ENCODE measurements at regions not wholly inside any gene's neighbourhood (a gene's known extent, or its start where the extent isn't known, plus 50 kb on each side); places are given as distances from the start of the nearest gene placed in this dataset.

DNA sequence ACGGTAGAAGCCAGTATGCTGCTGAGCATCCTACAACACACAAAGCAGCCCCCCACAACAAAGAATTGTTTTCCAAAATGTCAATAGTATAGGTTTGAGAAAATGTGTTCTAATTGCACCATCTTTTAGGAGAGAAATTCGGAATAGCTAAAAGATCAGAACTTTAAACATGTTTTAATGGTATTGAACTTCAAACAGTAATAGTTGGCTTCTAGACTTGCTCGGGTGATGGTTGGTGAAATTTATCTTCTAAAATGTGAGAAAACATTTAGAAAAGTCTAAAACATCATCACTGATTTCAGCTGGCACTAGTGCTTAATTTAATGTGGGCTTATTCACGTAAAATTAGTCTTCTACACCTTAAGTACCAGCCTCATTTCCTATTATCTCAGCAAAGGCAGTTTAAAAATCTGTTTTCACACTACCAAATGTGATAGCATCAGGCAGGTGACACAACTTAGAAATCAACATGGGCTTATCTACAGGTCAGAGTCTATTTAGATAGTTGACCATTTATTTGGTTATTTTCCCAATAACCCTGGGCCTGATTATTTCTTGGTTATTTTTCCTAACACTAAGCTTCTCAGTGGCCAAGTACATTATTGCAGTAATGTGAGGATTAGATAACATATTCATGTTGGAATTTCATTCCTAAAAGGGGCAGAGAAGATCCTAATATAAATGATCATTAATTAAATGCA, 399.3 kb upstream of the PKN2 start:
- no peak for TF ChIP-seq SPI1 (IDR thresholded peaks at IDR 0.05; ENCODE audit: low read depth, low read length)
- no peak for TF ChIP-seq PAX5 (IDR thresholded peaks at IDR 0.05; ENCODE audit: insufficient read depth, low read length, severe bottlenecking)
- TF ChIP-seq POLR2AphosphoS5 (IDR thresholded peaks at IDR 0.05; ENCODE audit: low read depth, low read length), result no peak
- no peak for TF ChIP-seq TAF1 (IDR thresholded peaks at IDR 0.05; ENCODE audit: low read depth, low read length)
- no peak for TF ChIP-seq POU2F2 (IDR thresholded peaks at IDR 0.05; ENCODE audit: low read depth, low read length)
- no peak for TF ChIP-seq POLR2A (IDR thresholded peaks at IDR 0.05; ENCODE audit: low read depth, low read length)
- FAIRE-seq (no peak), DNase-seq (ENCODE audit: insufficient read length, low spot score) (no peak)

DNA sequence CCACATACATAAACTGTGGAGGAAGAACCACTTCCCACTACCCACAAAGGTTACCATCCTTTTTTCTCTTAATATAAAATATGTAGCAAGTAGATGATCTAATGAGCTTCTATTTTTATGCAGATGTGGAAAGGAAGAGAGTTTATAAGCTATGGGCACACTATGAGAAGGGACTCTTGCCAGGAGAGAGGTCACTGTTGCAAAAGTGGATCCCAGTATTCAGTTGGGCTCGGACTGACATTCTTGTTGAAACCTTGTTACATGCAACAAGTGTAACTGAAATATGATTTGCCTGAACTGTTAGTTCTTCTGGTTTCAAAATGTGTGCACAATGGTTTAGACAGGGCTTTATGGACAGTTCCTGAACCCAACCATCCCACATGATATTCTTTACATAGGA, 397.4 kb upstream of the PKN2 start:
- TF ChIP-seq POLR2AphosphoS5 (IDR thresholded peaks at IDR 0.05; ENCODE audit: low read depth, low read length) (no peak), SPI1 (IDR thresholded peaks at IDR 0.05; ENCODE audit: low read depth, low read length) (no peak), PAX5 (IDR thresholded peaks at IDR 0.05; ENCODE audit: insufficient read depth, low read length, severe bottlenecking) (no peak), TAF1 (IDR thresholded peaks at IDR 0.05; ENCODE audit: low read depth, low read length) (no peak), POU2F2 (IDR thresholded peaks at IDR 0.05; ENCODE audit: low read depth, low read length) (no peak), POLR2A (IDR thresholded peaks at IDR 0.05; ENCODE audit: low read depth, low read length) (no peak)
- DNase-seq (ENCODE audit: insufficient read length, low spot score), result no peak
- FAIRE-seq, result no peak

DNA sequence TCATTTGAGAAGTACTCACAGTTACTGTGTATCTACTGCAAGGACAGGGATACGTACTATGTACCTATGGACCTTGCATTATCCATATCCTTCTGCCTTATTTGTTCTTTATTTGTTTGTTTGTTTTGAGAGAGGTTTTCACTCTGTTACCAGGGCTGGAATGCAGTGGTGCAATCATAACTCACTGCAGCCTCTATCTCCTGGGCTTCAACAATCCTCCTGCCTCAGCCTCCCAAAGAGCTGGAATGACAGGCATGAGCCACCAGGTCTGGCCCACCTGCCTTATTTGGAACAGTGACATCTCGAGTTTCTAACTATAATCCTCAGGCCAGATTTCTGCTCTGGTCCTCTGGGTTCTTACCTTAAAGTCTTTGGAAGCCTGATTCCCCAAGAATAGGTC, 395.5 kb upstream of the PKN2 start:
- no peak for FAIRE-seq
- no peak for DNase-seq (ENCODE audit: insufficient read length, low spot score)
- TF ChIP-seq TAF1 (IDR thresholded peaks at IDR 0.05; ENCODE audit: low read depth, low read length), result no peak
- TF ChIP-seq POLR2AphosphoS5 (IDR thresholded peaks at IDR 0.05; ENCODE audit: low read depth, low read length), result no peak
- TF ChIP-seq POU2F2 (IDR thresholded peaks at IDR 0.05; ENCODE audit: low read depth, low read length), result no peak
- no peak for TF ChIP-seq POLR2A (IDR thresholded peaks at IDR 0.05; ENCODE audit: low read depth, low read length)
- no peak for TF ChIP-seq PAX5 (IDR thresholded peaks at IDR 0.05; ENCODE audit: insufficient read depth, low read length, severe bottlenecking)
- no peak for TF ChIP-seq SPI1 (IDR thresholded peaks at IDR 0.05; ENCODE audit: low read depth, low read length)

DNA sequence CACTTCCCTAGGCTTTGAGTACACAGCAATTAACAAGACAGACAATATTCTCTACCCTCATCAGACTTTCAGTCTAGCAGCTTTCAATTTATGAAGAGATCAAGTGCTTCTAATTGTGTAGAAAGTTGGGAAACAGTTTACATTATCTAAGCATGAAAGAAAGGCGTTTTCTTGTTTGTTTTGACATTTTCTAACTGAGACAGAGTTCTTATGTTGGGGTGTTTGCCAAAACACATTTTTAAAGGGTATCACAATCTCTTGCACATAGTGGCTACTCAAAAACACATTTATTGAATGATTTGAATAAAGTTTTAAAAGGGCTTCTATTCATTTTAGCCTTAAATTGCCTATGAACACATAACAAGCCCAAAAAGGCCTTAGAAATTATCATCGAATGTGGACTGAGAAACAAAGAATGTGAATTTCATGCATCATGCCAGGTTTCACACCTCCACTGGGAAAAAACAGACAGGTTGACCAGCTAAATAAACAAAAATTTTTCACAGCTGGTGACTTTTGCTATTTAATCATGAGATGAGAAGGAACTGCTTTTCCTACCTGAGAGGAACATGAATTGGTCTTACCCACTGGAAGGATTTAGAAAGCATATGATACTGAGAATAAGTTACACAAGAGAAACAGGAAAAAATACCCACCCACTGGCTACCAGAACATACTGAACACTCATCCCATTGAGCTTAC, 394.5 kb upstream of the PKN2 start:
- no peak for FAIRE-seq
- TF ChIP-seq POLR2A (IDR thresholded peaks at IDR 0.05; ENCODE audit: low read depth, low read length) (no peak), TAF1 (IDR thresholded peaks at IDR 0.05; ENCODE audit: low read depth, low read length) (no peak), SPI1 (IDR thresholded peaks at IDR 0.05; ENCODE audit: low read depth, low read length) (no peak), POLR2AphosphoS5 (IDR thresholded peaks at IDR 0.05; ENCODE audit: low read depth, low read length) (no peak), POU2F2 (IDR thresholded peaks at IDR 0.05; ENCODE audit: low read depth, low read length) (no peak), PAX5 (IDR thresholded peaks at IDR 0.05; ENCODE audit: insufficient read depth, low read length, severe bottlenecking) (no peak)
- no peak for DNase-seq (ENCODE audit: insufficient read length, low spot score)

DNA sequence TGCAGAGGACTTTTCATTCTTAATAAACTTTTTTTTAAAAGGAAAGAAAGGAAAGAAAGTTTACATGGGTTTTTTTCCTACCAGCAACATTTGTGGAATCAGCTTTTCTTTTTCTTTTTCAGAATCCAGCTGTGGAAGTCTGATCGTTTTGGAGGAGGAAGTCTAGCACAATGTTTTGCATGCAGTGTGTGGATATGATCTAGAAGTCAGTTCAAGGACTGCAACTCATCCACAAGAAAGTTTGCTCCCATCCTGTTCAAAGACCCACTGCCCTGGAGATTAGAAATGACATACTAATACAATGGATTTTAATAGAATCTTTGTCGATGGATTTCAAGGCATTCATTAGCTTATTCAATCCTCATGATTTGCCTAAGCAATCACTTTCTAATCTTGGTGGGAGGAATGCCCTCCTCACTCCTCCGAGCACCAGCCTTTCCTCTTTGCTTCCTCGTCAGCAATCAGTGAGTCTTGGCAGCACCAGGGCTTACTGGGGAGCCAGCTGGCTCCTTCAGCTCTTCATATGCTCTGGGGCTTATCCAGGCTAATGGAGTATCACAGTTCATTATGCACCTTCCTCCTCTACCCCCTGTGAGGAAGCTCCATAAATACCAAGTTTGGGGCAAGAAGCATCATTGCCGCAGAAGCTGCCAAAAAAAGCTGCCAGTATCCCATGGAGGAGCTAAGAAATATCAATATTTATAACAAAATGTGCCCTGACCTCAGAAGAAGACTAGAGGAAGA, 392.3 kb upstream of the PKN2 start:
- TF ChIP-seq TAF1 (IDR thresholded peaks at IDR 0.05; ENCODE audit: low read depth, low read length) (no peak), POLR2AphosphoS5 (IDR thresholded peaks at IDR 0.05; ENCODE audit: low read depth, low read length) (no peak), PAX5 (IDR thresholded peaks at IDR 0.05; ENCODE audit: insufficient read depth, low read length, severe bottlenecking) (no peak), SPI1 (IDR thresholded peaks at IDR 0.05; ENCODE audit: low read depth, low read length) (no peak), POLR2A (IDR thresholded peaks at IDR 0.05; ENCODE audit: low read depth, low read length) (no peak), POU2F2 (IDR thresholded peaks at IDR 0.05; ENCODE audit: low read depth, low read length) (no peak)
- FAIRE-seq, result no peak
- DNase-seq (ENCODE audit: insufficient read length, low spot score), result no peak

DNA sequence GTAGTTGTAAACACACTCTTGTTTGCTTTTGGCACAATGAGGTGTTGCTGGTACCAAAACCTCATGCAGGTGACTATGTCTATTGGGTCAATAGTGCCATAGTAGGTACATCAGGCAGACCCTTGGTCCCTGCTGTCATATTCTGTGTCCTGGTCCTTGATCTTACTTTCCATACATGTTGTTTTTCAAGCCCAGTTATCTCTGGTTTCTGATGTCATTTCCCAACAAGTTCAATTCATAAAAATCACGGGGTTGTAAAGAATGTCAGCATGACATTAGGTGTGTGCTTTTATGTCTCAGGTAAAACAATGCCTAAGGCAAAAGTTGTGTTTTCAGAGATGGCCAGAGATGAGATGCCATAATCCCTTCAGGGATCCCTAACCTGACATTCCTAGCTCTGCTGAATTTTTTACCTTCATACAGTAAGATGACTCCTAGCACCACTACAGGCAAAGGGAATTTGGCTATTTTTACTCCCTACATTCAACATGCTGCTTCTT, 390.3 kb upstream of the PKN2 start:
- DNase-seq (ENCODE audit: insufficient read length, low spot score) (no peak), FAIRE-seq (no peak)
- no peak for TF ChIP-seq POLR2A (IDR thresholded peaks at IDR 0.05; ENCODE audit: low read depth, low read length)
- no peak for TF ChIP-seq POLR2AphosphoS5 (IDR thresholded peaks at IDR 0.05; ENCODE audit: low read depth, low read length)
- no peak for TF ChIP-seq SPI1 (IDR thresholded peaks at IDR 0.05; ENCODE audit: low read depth, low read length)
- TF ChIP-seq TAF1 (IDR thresholded peaks at IDR 0.05; ENCODE audit: low read depth, low read length), result no peak
- no peak for TF ChIP-seq POU2F2 (IDR thresholded peaks at IDR 0.05; ENCODE audit: low read depth, low read length)
- TF ChIP-seq PAX5 (IDR thresholded peaks at IDR 0.05; ENCODE audit: insufficient read depth, low read length, severe bottlenecking), result no peak

- FAIRE-seq (no peak), DNase-seq (ENCODE audit: insufficient read length, low spot score) (no peak)
- TF ChIP-seq POU2F2 (IDR thresholded peaks at IDR 0.05; ENCODE audit: low read depth, low read length) (no peak), POLR2A (IDR thresholded peaks at IDR 0.05; ENCODE audit: low read depth, low read length) (no peak), TAF1 (IDR thresholded peaks at IDR 0.05; ENCODE audit: low read depth, low read length) (no peak), SPI1 (IDR thresholded peaks at IDR 0.05; ENCODE audit: low read depth, low read length) (no peak), POLR2AphosphoS5 (IDR thresholded peaks at IDR 0.05; ENCODE audit: low read depth, low read length) (no peak)
Measured at GRCh38 chr1:88296227-88296626, 387.8 kb upstream of the PKN2 start.

DNA sequence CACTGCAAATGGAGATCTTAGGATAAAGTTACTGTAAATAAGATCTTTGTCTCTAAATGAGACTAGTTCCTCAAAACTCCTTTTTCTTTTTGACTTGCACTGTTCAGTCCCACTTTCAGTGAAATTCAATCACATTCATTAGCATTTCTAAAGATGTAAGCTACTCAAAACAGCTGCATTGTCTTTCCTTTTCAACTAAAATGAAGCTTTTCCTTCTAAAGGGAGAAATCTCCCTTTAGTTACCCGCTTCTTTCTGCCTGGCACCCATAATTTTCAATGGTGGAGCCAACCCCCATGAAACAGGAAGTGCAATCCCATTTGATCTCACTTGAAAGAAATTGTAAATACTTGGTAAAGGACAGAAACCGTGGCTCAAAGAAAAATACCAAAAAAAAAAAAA, 387.4 kb upstream of the PKN2 start:
- DNase-seq (ENCODE audit: insufficient read length, low spot score) (no peak), FAIRE-seq (no peak)

DNA sequence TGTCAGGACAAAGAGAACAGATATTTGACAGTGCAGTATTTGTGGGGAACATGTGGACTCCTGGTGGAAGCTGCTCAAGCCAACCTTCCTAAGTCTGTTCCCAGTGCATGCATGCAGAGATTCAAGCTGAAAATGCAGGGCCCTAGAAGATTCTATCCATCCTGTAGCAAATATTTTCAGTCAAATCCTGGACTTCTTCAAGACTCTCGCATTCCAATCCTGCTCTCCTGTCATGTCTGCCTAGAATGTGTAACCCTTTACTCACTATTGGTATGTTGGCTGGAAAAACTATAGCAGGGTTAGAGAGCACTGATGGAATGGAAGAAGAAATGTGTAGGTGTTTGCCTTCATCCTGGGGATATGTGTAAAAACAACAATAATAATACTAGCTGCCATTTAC, 385.6 kb upstream of the PKN2 start:
- FAIRE-seq (no peak), DNase-seq (ENCODE audit: insufficient read length, low spot score) (no peak)
- no peak for TF ChIP-seq POLR2AphosphoS5 (IDR thresholded peaks at IDR 0.05; ENCODE audit: low read depth, low read length)
- TF ChIP-seq TAF1 (IDR thresholded peaks at IDR 0.05; ENCODE audit: low read depth, low read length), result no peak
- TF ChIP-seq POLR2A (IDR thresholded peaks at IDR 0.05; ENCODE audit: low read depth, low read length), result no peak
- TF ChIP-seq SPI1 (IDR thresholded peaks at IDR 0.05; ENCODE audit: low read depth, low read length), result no peak
- TF ChIP-seq POU2F2 (IDR thresholded peaks at IDR 0.05; ENCODE audit: low read depth, low read length), result no peak
- no peak for TF ChIP-seq PAX5 (IDR thresholded peaks at IDR 0.05; ENCODE audit: insufficient read depth, low read length, severe bottlenecking)

More for the DNA sequence above, 387.4 kb upstream of the PKN2 start:
- TF ChIP-seq POLR2AphosphoS5 (IDR thresholded peaks at IDR 0.05; ENCODE audit: low read depth, low read length), result no peak
- 0 out of 2 replicates have a peak, but pooled peaks have one; percentile 4 for TF ChIP-seq SPI1 (IDR thresholded peaks at IDR 0.05; ENCODE audit: low read depth, low read length)
